ENCODE measurements at regions not wholly inside any gene's neighbourhood (a gene's known extent, or its start where the extent isn't known, plus 50 kb on each side); places are given as distances from the start of the nearest gene placed in this dataset.

- no peak overlapping the region for H3K4me3 ChIP-seq
- no peaks in the 10 kb centered on the region for H4K20me1 ChIP-seq (replicated peaks; ENCODE audit: control insufficient read depth, insufficient read depth, low read length)
- no peaks in the 10 kb centered on the region for H3K4me1 ChIP-seq (replicated peaks in 1 of 2; ENCODE audit: control insufficient read depth in 2 of 2, insufficient read depth in 2 of 2, low read length in 2 of 2)
- H3K27ac ChIP-seq (ENCODE audit: extremely low read depth, low read depth, low read length), result no peak overlapping the region
- H3K9me3 ChIP-seq (replicated peaks; ENCODE audit: control insufficient read depth, insufficient read depth, low read depth, low read length), result no peaks in the 10 kb centered on the region; the same call in 1 of the 2 replicates
- no peak for DNase-seq (ENCODE audit: extremely low read depth in 1 of 4, low spot score in 3 of 4)
- H3K9ac ChIP-seq (ENCODE audit: insufficient read depth in 1 of 2, low read depth in 2 of 2, low read length in 2 of 2), result no peak overlapping the region
- ATAC-seq, result no peak
- ChIA-PET CTCF (ENCODE audit: low intra/inter-chr PET ratio) (no interaction called here), POLR2A (interaction anchor here (0.6 kb wide), 1 partner anchor 758 kb away, joined by 3 read pairs; no protein-coding TSS in a partner anchor)
- no peaks in the 10 kb centered on the region for H3K36me3 ChIP-seq (ENCODE audit: control insufficient read depth, insufficient read depth, low read length)
- H3K27me3 ChIP-seq (ENCODE audit: control insufficient read depth in 2 of 2, insufficient read depth in 2 of 2, low read length in 2 of 2), result no peaks in the 10 kb centered on the region
- in situ Hi-C loops (cut with MboI), result no loop called here
- no peaks in the 10 kb centered on the region for H3K79me2 ChIP-seq (ENCODE audit: control insufficient read depth, insufficient read depth, low read length)
- no peaks in the 10 kb centered on the region for H3K9me1 ChIP-seq (ENCODE audit: control insufficient read depth, insufficient read depth, low read length)
- FAIRE-seq, result no peak
- H2AFZ ChIP-seq (ENCODE audit: low read depth, low read length), result no peak overlapping the region
- no peak overlapping the region for H3K4me2 ChIP-seq (ENCODE audit: insufficient read depth, low read length)
- intact Hi-C loops (cut with micrococcal nuclease), result no loop called here
- 0% methylated on average over 1 of the region's 1 CpG for WGBS (ENCODE audit: insufficient coverage, low coverage, missing lambda C conversion rate)
- BruUV-seq (replicated peaks), result no TSS peak
- TF ChIP-seq SAP30 (IDR thresholded peaks at IDR 0.05; ENCODE audit: borderline replicate concordance, insufficient read depth, low read depth, low read length, poor library complexity, severe bottlenecking) (no peak), ZNF695 (CRISPR knock-in tag; IDR thresholded peaks at IDR 0.05) (no peak), HDAC8 (tag; IDR thresholded peaks at IDR 0.05) (no peak), RB1 (IDR thresholded peaks at IDR 0.05; ENCODE audit: low read depth) (no peak), RBM17 (IDR thresholded peaks at IDR 0.05; ENCODE audit: borderline replicate concordance, low read depth, low read length) (no peak), SRSF1 (IDR thresholded peaks at IDR 0.05; ENCODE audit: low read depth, low read length) (no peak), SETDB1 (IDR thresholded peaks at IDR 0.05; ENCODE audit: low read length) (no peak), SMAD3 (CRISPR knock-in tag; conservative IDR thresholded peaks at IDR 0.05) (no peak), MCM3 (IDR thresholded peaks at IDR 0.05) (no peak), FOXP4 (CRISPR knock-in tag; IDR thresholded peaks at IDR 0.05; ENCODE audit: borderline replicate concordance) (no peak), NFXL1 (CRISPR knock-in tag; IDR thresholded peaks at IDR 0.05) (no peak), POLR2G (IDR thresholded peaks at IDR 0.05; ENCODE audit: low read depth, low read length) (no peak), ARNT (IDR thresholded peaks at IDR 0.05) (no peak), SPI1 (IDR thresholded peaks at IDR 0.05; ENCODE audit: borderline replicate concordance, low read depth, low read length) (no peak), ZNF146 (CRISPR knock-in tag; IDR thresholded peaks at IDR 0.05; ENCODE audit: unreplicated experiment) (no peak), SMARCA5 (IDR thresholded peaks at IDR 0.05) (no peak)
Measured at GRCh38 chr4:110955748-110956147, 332.9 kb upstream of the PITX2 start.
